PC-3 (cell line): ENCODE measurements at regions not wholly inside any gene's neighbourhood (a gene's known extent, or its start where the extent isn't known, plus 50 kb on each side); places are given as distances from the start of the nearest gene placed in this dataset.

Experiments used
- ATAC-seq: fragments of 200-7000 bp; cut with Tn5 transposase; 2 replicates; pipeline ENCODE4 v1.9.1; 2020; ENCODE audit warnings: mild to moderate bottlenecking, moderate library complexity
- BruUV-seq: library from RNA; stranded (reverse); fragments of 400-500 nt; replicated peaks from 2 replicates; lab custom pipeline; 2021; lab: Mats Ljungman, UMichigan
- CTCF ChIA-PET: fragments of 300-600 bp; sonication (Branson Sonifier 250); formaldehyde crosslinking; loops from one replicate; lab custom pipeline; 2022; ENCODE audit warnings: antibody characterized with exemption; lab: Charles Lee
- POLR2A ChIA-PET: fragments of 300-600 bp; sonication (Branson Sonifier 250); formaldehyde crosslinking; loops from one replicate; lab custom pipeline; 2022; ENCODE audit warnings: antibody characterized with exemption; ENCODE audit not compliant: unreplicated experiment; lab: Charles Lee
- DNase-seq: peaks from one replicate; pipeline ENCODE4 v3.0.0-alpha.2; 2015
- H2AFZ ChIP-seq: fragments of 300-600 bp; sonication (generic); 2 replicates; pipeline ENCODE4 v1.6.0; 2016; ENCODE audit warnings: antibody characterized with exemption, low read length
- H3F3A ChIP-seq: fragments of 300-600 bp; sonication (generic); one replicate; pipeline ENCODE4 v1.6.0; 2017; ENCODE audit warnings: antibody characterized with exemption, low read length, control low read depth, mild to moderate bottlenecking; ENCODE audit not compliant: unreplicated experiment
- H3K27ac ChIP-seq: fragments of 300-600 bp; sonication (generic); 2 replicates; pipeline ENCODE4 v1.5.1; 2016; ENCODE audit warnings: mild to moderate bottlenecking, low read length
- H3K27me3 ChIP-seq: fragments of 300-600 bp; sonication (generic); 2 replicates; pipeline ENCODE4 v1.6.1; 2016; ENCODE audit warnings: low read length, mixed read lengths
- H3K36me3 ChIP-seq: fragments of 300-600 bp; sonication (generic); 2 replicates; pipeline ENCODE4 v1.6.1; 2016; ENCODE audit warnings: low read depth, mixed run types, low read length, mixed read lengths
- H3K4me1 ChIP-seq: fragments of 300-600 bp; sonication (generic); 2 replicates; pipeline ENCODE4 v1.5.1; 2016; ENCODE audit warnings: low read length; ENCODE audit not compliant: insufficient read depth
- H3K4me2 ChIP-seq: fragments of 300-600 bp; sonication (generic); 2 replicates; pipeline ENCODE4 v1.6.0; 2016; ENCODE audit warnings: low read length
- H3K4me3 ChIP-seq: fragments of 300-600 bp; sonication (generic); 2 replicates; pipeline ENCODE4 v1.5.1; 2016; ENCODE audit warnings: mild to moderate bottlenecking, low read length, mixed read lengths
- H3K79me2 ChIP-seq: fragments of 300-600 bp; sonication (generic); 2 replicates; pipeline ENCODE4 v1.6.1; 2017; ENCODE audit warnings: low read length, mixed read lengths
- H3K9ac ChIP-seq: fragments of 300-600 bp; sonication (generic); 2 replicates; pipeline ENCODE4 v1.6.0; 2016; ENCODE audit warnings: mild to moderate bottlenecking, low read length
- H3K9me2 ChIP-seq: fragments of 300-600 bp; sonication (generic); replicated peaks from 2 replicates; pipeline ENCODE4 v1.6.1; 2016; ENCODE audit warnings: mixed run types, low read length, mixed read lengths
- H3K9me3 ChIP-seq: fragments of 300-600 bp; sonication (generic); 2 replicates; pipeline ENCODE4 v1.6.1; 2016; ENCODE audit warnings: low read length, mixed read lengths
- H4K20me1 ChIP-seq: fragments of 300-600 bp; sonication (generic); 2 replicates; pipeline ENCODE4 v1.6.1; 2016; ENCODE audit warnings: low read length, mixed read lengths
- CTCF ChIP-seq: fragments of 300-600 bp; sonication (generic); conservative IDR thresholded peaks from 2 replicates; pipeline ENCODE4 v1.5.1; 2017; ENCODE audit warnings: antibody characterized with exemption, low read depth, mild to moderate bottlenecking, low read length
- EZH2 ChIP-seq: fragments of 300-600 bp; sonication (generic); IDR thresholded peaks from one replicate; pipeline ENCODE4 v1.6.1; 2017; ENCODE audit warnings: antibody characterized with exemption, mild to moderate bottlenecking, low read length; ENCODE audit not compliant: unreplicated experiment
- EZH2phosphoT487 ChIP-seq: fragments of 300-600 bp; sonication (generic); IDR thresholded peaks from 2 replicates; pipeline ENCODE4 v1.6.1; 2018; ENCODE audit warnings: mild to moderate bottlenecking, antibody characterized with exemption, low read length, borderline replicate concordance
- intact Hi-C: fragments of 100-400 bp; cut with micrococcal nuclease; formaldehyde crosslinking; loops from 2 replicates; pipeline ENCODE4 v1.9.0; 2023

GRCh38 chr3:193048127-193048526 is 130.5 kb upstream of the MB21D2 start:
- DNase-seq = no peak
- H3K4me2 ChIP-seq = no peak overlapping the region
- H3K27ac ChIP-seq = no peak overlapping the region
- H3K9ac ChIP-seq = no peak overlapping the region
- ChIA-PET POLR2A (no interaction called here), CTCF (interaction anchor here (0.5 to 0.7 kb wide), 2 partner anchors 36 to 101 kb away, joined by 3 read pairs; no protein-coding TSS in a partner anchor)
- no peak for TF ChIP-seq CTCF
- no peak for TF ChIP-seq EZH2phosphoT487
- H3K79me2 ChIP-seq = no peaks in the 10 kb centered on the region
- no TSS peak for BruUV-seq
- H3K4me3 ChIP-seq = no peak overlapping the region
- no peaks in the 10 kb centered on the region for H3K9me2 ChIP-seq
- H4K20me1 ChIP-seq = no peaks in the 10 kb centered on the region
- no peak overlapping the region for H2AFZ ChIP-seq
- H3K27me3 ChIP-seq = peaks cover 33% of the 10 kb centered on the region
- no peaks in the 10 kb centered on the region for H3K36me3 ChIP-seq
- ATAC-seq = no peak
- intact Hi-C loops = loop anchor here (5.0 to 10.0 kb wide), 3 partner anchors 417 to 524 kb away; no protein-coding TSS in a partner anchor
- H3K9me3 ChIP-seq = no peaks in the 10 kb centered on the region
- H3K4me1 ChIP-seq = no peaks in the 10 kb centered on the region
- no peaks in the 10 kb centered on the region for H3F3A ChIP-seq

GRCh38 chr3:193049935-193050334 is 132.3 kb upstream of the MB21D2 start:
- TF ChIP-seq EZH2phosphoT487 (no peak), EZH2 (no peak), CTCF (no peak)
- Histone ChIP-seq H3K4me2 (no peak overlapping the region), H3K9me3 (no peaks in the 10 kb centered on the region), H3K79me2 (no peaks in the 10 kb centered on the region), H3K27me3 (peaks cover 46% of the 10 kb centered on the region), H3F3A (no peaks in the 10 kb centered on the region), H3K9ac (no peak overlapping the region), H2AFZ (no peak overlapping the region), H3K27ac (no peak overlapping the region), H3K36me3 (no peaks in the 10 kb centered on the region), H4K20me1 (no peaks in the 10 kb centered on the region), H3K4me1 (no peaks in the 10 kb centered on the region), H3K4me3 (no peak overlapping the region), H3K9me2 (no peaks in the 10 kb centered on the region)
- intact Hi-C loops = loop anchor here (5.0 to 10.0 kb wide), 4 partner anchors 415 to 583 kb away; no protein-coding TSS in a partner anchor
- ChIA-PET POLR2A (no interaction called here), CTCF (no interaction called here)
- DNase-seq (no peak), ATAC-seq (no peak)
- no TSS peak for BruUV-seq

- Histone ChIP-seq H3K9me3 (no peaks in the 10 kb centered on the region), H3K79me2 (no peaks in the 10 kb centered on the region), H3K4me3 (no peak overlapping the region), H3K9ac (no peak overlapping the region), H3K27ac (no peak overlapping the region), H3K4me2 (no peak overlapping the region), H2AFZ (no peak overlapping the region), H3K36me3 (no peaks in the 10 kb centered on the region), H3K4me1 (no peaks in the 10 kb centered on the region), H3F3A (no peaks in the 10 kb centered on the region), H3K9me2 (no peaks in the 10 kb centered on the region), H4K20me1 (no peaks in the 10 kb centered on the region), H3K27me3 (peaks cover 57% of the 10 kb centered on the region)
- ChIA-PET CTCF (no interaction called here), POLR2A (no interaction called here)
- DNase-seq (no peak), ATAC-seq (no peak)
- no TSS peak for BruUV-seq
- no peak for TF ChIP-seq EZH2
- TF ChIP-seq EZH2phosphoT487 = no peak
- TF ChIP-seq CTCF = no peak
- intact Hi-C loops = loop anchor here (5.0 kb wide), 1 partner anchor 584 kb away; no protein-coding TSS in a partner anchor
Observed at GRCh38 chr3:193051314-193051713, 133.7 kb upstream of the MB21D2 start.
